GM23338 (cell line): ENCODE measurements at regions not wholly inside any gene's neighbourhood (a gene's known extent, or its start where the extent isn't known, plus 50 kb on each side); places are given as distances from the start of the nearest gene placed in this dataset.

Experiments
- ATAC-seq: fragments of 200-7000 bp; cut with Tn5 transposase; 3 replicates; pipeline ENCODE4 v1.9.1; 2020
- DNase-seq: peaks from one replicate; pipeline ENCODE4 v3.0.0-alpha.2; 2015; ENCODE audit warnings: low spot score
- H2AFZ ChIP-seq: fragments of 200-600 bp; sonication (generic); 2 replicates; pipeline ENCODE4 v1.8.0; 2016; ENCODE audit warnings: antibody characterized with exemption, mild to moderate bottlenecking, moderate library complexity
- H3F3A ChIP-seq: fragments of 200-600 bp; sonication (generic); replicated peaks from 2 replicates; pipeline ENCODE4 v1.8.0; 2017; ENCODE audit warnings: antibody characterized with exemption, mixed run types, low read depth
- H3K27ac ChIP-seq: fragments of 200-600 bp; sonication (generic); 2 replicates; pipeline ENCODE4 v1.6.1; 2016; ENCODE audit warnings: low read depth
- H3K27me3 ChIP-seq: fragments of 200-600 bp; sonication (generic); 2 replicates; pipeline ENCODE4 v1.8.0; 2016; ENCODE audit warnings: mild to moderate bottlenecking, mixed run types, moderate library complexity; ENCODE audit not compliant: insufficient read depth
- H3K36me3 ChIP-seq: fragments of 200-600 bp; sonication (generic); 2 replicates; pipeline ENCODE4 v1.8.0; 2016; ENCODE audit warnings: mild to moderate bottlenecking; ENCODE audit not compliant: insufficient read depth
- H3K4me1 ChIP-seq: fragments of 200-600 bp; sonication (generic); 2 replicates; pipeline ENCODE4 v1.8.0; 2016; ENCODE audit warnings: mild to moderate bottlenecking, moderate library complexity; ENCODE audit not compliant: insufficient read depth
- H3K4me2 ChIP-seq: fragments of 200-600 bp; sonication (generic); 2 replicates; pipeline ENCODE4 v1.7.1; 2017; ENCODE audit warnings: mixed run types
- H3K4me3 ChIP-seq: fragments of 200-600 bp; sonication (generic); 2 replicates; pipeline ENCODE4 v1.6.1; 2016; ENCODE audit warnings: mixed run types
- H3K79me2 ChIP-seq: fragments of 200-600 bp; sonication (generic); replicated peaks from 2 replicates; pipeline ENCODE4 v1.8.0; 2017; ENCODE audit warnings: mild to moderate bottlenecking; ENCODE audit not compliant: insufficient read depth
- H3K9me2 ChIP-seq: fragments of 200-600 bp; sonication (generic); 2 replicates; pipeline ENCODE4 v1.8.0; 2017; ENCODE audit not compliant: insufficient read depth
- H4K20me1 ChIP-seq: fragments of 200-600 bp; sonication (generic); replicated peaks from 2 replicates; pipeline ENCODE4 v1.8.0; 2017; ENCODE audit warnings: mild to moderate bottlenecking; ENCODE audit not compliant: insufficient read depth
- H3K27ac Mint-ChIP-seq: 2 replicates; pipeline ENCODE4 v1.8.0; 2020; ENCODE audit warnings: inconsistent platforms, mild to moderate bottlenecking, moderate library complexity, mixed read lengths
- H3K27me3 Mint-ChIP-seq: 3 replicates; pipeline ENCODE4 v1.8.0; 2022; ENCODE audit warnings: low read depth, mild to moderate bottlenecking, moderate library complexity, mixed read lengths, inconsistent platforms; ENCODE audit not compliant: insufficient read depth, poor library complexity
- H3K36me3 Mint-ChIP-seq: 3 replicates; pipeline ENCODE4 v1.8.0; 2021; ENCODE audit warnings: low read depth, mild to moderate bottlenecking, inconsistent platforms, moderate library complexity, mixed read lengths
- H3K4me1 Mint-ChIP-seq: 3 replicates; pipeline ENCODE4 v1.8.0; 2020; ENCODE audit warnings: mild to moderate bottlenecking, inconsistent platforms, mixed read lengths
- H3K4me3 Mint-ChIP-seq: 3 replicates; pipeline ENCODE4 v1.8.0; 2021; ENCODE audit warnings: moderate library complexity, mild to moderate bottlenecking, inconsistent platforms, mixed read lengths
- H3K9me3 Mint-ChIP-seq: 3 replicates; pipeline ENCODE4 v1.8.0; 2020; ENCODE audit warnings: moderate library complexity, mild to moderate bottlenecking, inconsistent platforms, mixed read lengths
- CREB1 ChIP-seq: fragments of 250-450 bp; sonication (Bioruptor Pico); IDR thresholded peaks from 2 replicates; pipeline ENCODE4 v1.5.0; 2020; ENCODE audit warnings: low read depth, mild to moderate bottlenecking, moderate library complexity
- CTCF ChIP-seq, 2 experiments: fragments of 200-600 bp in 1 of 2; sonication (generic) in 1 of 2; conservative IDR thresholded peaks; 2 replicates each; pipeline versions ENCODE4 v1.5.1 to v1.6.1; 2016 to 2017; ENCODE audit warnings: antibody characterized with exemption in 2 of 2, low read depth in 2 of 2, mild to moderate bottlenecking in 2 of 2, moderate library complexity in 1 of 2
- ETS1 ChIP-seq: IDR thresholded peaks from 2 replicates; pipeline ENCODE4 v1.6.1; 2016; ENCODE audit warnings: antibody characterized with exemption
- EZH2 ChIP-seq: fragments of 200-600 bp; sonication (generic); IDR thresholded peaks from one replicate; pipeline ENCODE4 v1.8.0; 2017; ENCODE audit warnings: antibody characterized with exemption, mild to moderate bottlenecking, low read depth; ENCODE audit not compliant: unreplicated experiment
- EZH2phosphoT487 ChIP-seq: fragments of 200-600 bp; sonication (generic); IDR thresholded peaks from one replicate; pipeline ENCODE4 v1.8.1; 2018; ENCODE audit warnings: antibody characterized with exemption; ENCODE audit not compliant: unreplicated experiment
- JUNB ChIP-seq: IDR thresholded peaks from one replicate; pipeline ENCODE4 v1.6.1; 2016; ENCODE audit warnings: antibody characterized with exemption; ENCODE audit not compliant: unreplicated experiment
- NANOG ChIP-seq: IDR thresholded peaks from 2 replicates; pipeline ENCODE4 v1.6.1; 2016; ENCODE audit warnings: antibody characterized with exemption, borderline replicate concordance
- POLR2AphosphoS5 ChIP-seq: IDR thresholded peaks from 2 replicates; pipeline ENCODE4 v1.6.1; 2016; ENCODE audit warnings: antibody characterized with exemption, low read depth
- REST ChIP-seq: IDR thresholded peaks from one replicate; pipeline ENCODE4 v1.6.1; 2018; ENCODE audit warnings: antibody characterized with exemption; ENCODE audit not compliant: unreplicated experiment
- STAT1 ChIP-seq: IDR thresholded peaks from one replicate; pipeline ENCODE4 v1.6.1; 2016; ENCODE audit warnings: antibody characterized with exemption; ENCODE audit not compliant: unreplicated experiment
- ZNF114 ChIP-seq: fragments of 250-450 bp; sonication (Bioruptor Pico); IDR thresholded peaks from 2 replicates; pipeline ENCODE4 v1.5.0; 2020; ENCODE audit warnings: mild to moderate bottlenecking, moderate library complexity
- ZNF331 ChIP-seq: fragments of 250-450 bp; sonication (Bioruptor Pico); IDR thresholded peaks from 2 replicates; pipeline ENCODE4 v1.5.0; 2020; ENCODE audit warnings: low read depth, mild to moderate bottlenecking, moderate library complexity
- ZNF462 ChIP-seq: fragments of 250-450 bp; sonication (Bioruptor Pico); IDR thresholded peaks from 2 replicates; pipeline ENCODE4 v1.5.0; 2020; ENCODE audit warnings: mild to moderate bottlenecking, moderate library complexity

GRCh38 chr1:25046194-25046532, 116.1 kb upstream of the RUNX3 start:
- no peaks in the 10 kb centered on the region for H3K79me2 ChIP-seq
- no peaks in the 10 kb centered on the region for H3K9me2 ChIP-seq
- Mint-ChIP-seq H3K27ac (no peak overlapping the region), H3K4me1 (no peaks in the 10 kb centered on the region; the same call in 2 of the 3 replicates), H3K4me3 (no peak overlapping the region), H3K36me3 (no peaks in the 10 kb centered on the region), H3K9me3 (no peaks in the 10 kb centered on the region; the same call in 2 of the 3 replicates), H3K27me3 (peaks cover 5% of the 10 kb centered on the region)
- H3K4me2 ChIP-seq, result no peak overlapping the region
- no peaks in the 10 kb centered on the region for H3K4me1 ChIP-seq
- DNase-seq, result no peak
- no peaks in the 10 kb centered on the region for H3K36me3 ChIP-seq
- ATAC-seq, result no peak
- no peaks in the 10 kb centered on the region for H3F3A ChIP-seq
- no peaks in the 10 kb centered on the region for H3K27me3 ChIP-seq
- H3K27ac ChIP-seq, result no peak overlapping the region
- H4K20me1 ChIP-seq, result no peaks in the 10 kb centered on the region
- H2AFZ ChIP-seq, result no peak overlapping the region
- TF ChIP-seq REST, result no peak
- TF ChIP-seq ZNF462 (CRISPR knock-in tag), result no peak
- no peak for TF ChIP-seq EZH2
- TF ChIP-seq ZNF331 (CRISPR knock-in tag), result no peak
- TF ChIP-seq ETS1, result no peak
- no peak for TF ChIP-seq CREB1 (CRISPR knock-in tag)
- TF ChIP-seq NANOG, result no peak
- no peak for TF ChIP-seq STAT1
- no peak for TF ChIP-seq ZNF114 (CRISPR knock-in tag)
- no peak for TF ChIP-seq JUNB
- no peak for TF ChIP-seq CTCF (conservative IDR thresholded peaks at IDR 0.05; ENCODE audit: low read depth in 2 of 2)
- TF ChIP-seq EZH2phosphoT487, result no peak
- no peak for TF ChIP-seq POLR2AphosphoS5
- no peak overlapping the region for H3K4me3 ChIP-seq
